ENCODE measurements at regions not wholly inside any gene's neighbourhood (a gene's known extent, or its start where the extent isn't known, plus 50 kb on each side); places are given as distances from the start of the nearest gene placed in this dataset.

GRCh38 chr2:237193436-237193835, 107.7 kb downstream of the COPS8 start:
- CTCF ChIA-PET: interaction anchor here (1.7 to 2.0 kb wide), 3 partner anchors 7 to 227 kb away, joined by 3 to 8 read pairs (median 7); no protein-coding TSS in a partner anchor
- no TSS peak for BruUV-seq (replicated peaks)
- Histone ChIP-seq H3K27me3 (ENCODE audit: control insufficient read depth in 2 of 2, insufficient read depth in 2 of 2, low read length in 2 of 2) (no peaks in the 10 kb centered on the region), H3K9ac (replicated peaks; ENCODE audit: extremely low read depth, insufficient read depth, low read length) (no peak overlapping the region), H2AFZ (ENCODE audit: low read depth, low read length) (no peak overlapping the region), H3K27ac (ENCODE audit: insufficient read depth, low read depth, low read length) (no peak overlapping the region), H3K4me3 (replicated peaks in 1 of 3; ENCODE audit: insufficient read depth in 1 of 3, low read depth in 1 of 3, low read length in 3 of 3) (no peak overlapping the region), H3K79me2 (ENCODE audit: control insufficient read depth, insufficient read depth, low read length) (no peaks in the 10 kb centered on the region), H4K20me1 (replicated peaks; ENCODE audit: control insufficient read depth, extremely low read depth, insufficient read depth, low read length) (no peaks in the 10 kb centered on the region), H3K4me2 (ENCODE audit: insufficient read depth, low read length) (no peak overlapping the region), H3K9me1 (replicated peaks; ENCODE audit: control insufficient read depth, extremely low read depth, insufficient read depth, low read length) (no peaks in the 10 kb centered on the region), H3K4me1 (ENCODE audit: control insufficient read depth, extremely low read depth, insufficient read depth, low read length) (no peaks in the 10 kb centered on the region), H3K36me3 (ENCODE audit: control insufficient read depth in 2 of 2, extremely low read depth in 1 of 2, insufficient read depth in 2 of 2, low read length in 2 of 2) (no peaks in the 10 kb centered on the region), H3K9me3 (replicated peaks; ENCODE audit: control insufficient read depth, insufficient read depth, low read length) (no peaks in the 10 kb centered on the region)
- dilution Hi-C loops (cut with MboI; ENCODE audit: extremely low pct_ligation_motif_present, low sequenced_read_pairs): no loop called here
- FAIRE-seq (no peak), DNase-seq (ENCODE audit: low read depth, low spot score) (no peak)
- POLR2A ChIA-PET: no interaction called here
- TF ChIP-seq MAX (IDR thresholded peaks at IDR 0.05; ENCODE audit: insufficient read depth, insufficient read length) (no peak), GATA2 (IDR thresholded peaks at IDR 0.05; ENCODE audit: insufficient read depth, insufficient read length, low read depth, low read length) (no peak), POLR2A (IDR thresholded peaks at IDR 0.05; ENCODE audit: low read depth, low read length) (no peak), POLR2AphosphoS5 (IDR thresholded peaks at IDR 0.05; ENCODE audit: insufficient read depth, low read depth, low read length) (no peak), JUN (IDR thresholded peaks at IDR 0.05; ENCODE audit: borderline replicate concordance, insufficient read depth, insufficient read length, low read depth) (no peak), MYC (IDR thresholded peaks at IDR 0.05; ENCODE audit: low read depth, low read length) (no peak), EZH2 (IDR thresholded peaks at IDR 0.05; ENCODE audit: borderline replicate concordance, low read depth, low read length, severe bottlenecking) (no peak), FOS (IDR thresholded peaks at IDR 0.05; ENCODE audit: borderline replicate concordance, insufficient read depth, low read length) (no peak), CTCF (IDR thresholded peaks at IDR 0.05; ENCODE audit: extremely low read depth in 1 of 2, insufficient read depth in 1 of 2, low read depth in 1 of 2, low read length in 2 of 2) (no peak)
- intact Hi-C loops (cut with micrococcal nuclease): no loop called here
